ENCODE measurements at regions not wholly inside any gene's neighbourhood (a gene's known extent, or its start where the extent isn't known, plus 50 kb on each side); places are given as distances from the start of the nearest gene placed in this dataset.

DNA sequence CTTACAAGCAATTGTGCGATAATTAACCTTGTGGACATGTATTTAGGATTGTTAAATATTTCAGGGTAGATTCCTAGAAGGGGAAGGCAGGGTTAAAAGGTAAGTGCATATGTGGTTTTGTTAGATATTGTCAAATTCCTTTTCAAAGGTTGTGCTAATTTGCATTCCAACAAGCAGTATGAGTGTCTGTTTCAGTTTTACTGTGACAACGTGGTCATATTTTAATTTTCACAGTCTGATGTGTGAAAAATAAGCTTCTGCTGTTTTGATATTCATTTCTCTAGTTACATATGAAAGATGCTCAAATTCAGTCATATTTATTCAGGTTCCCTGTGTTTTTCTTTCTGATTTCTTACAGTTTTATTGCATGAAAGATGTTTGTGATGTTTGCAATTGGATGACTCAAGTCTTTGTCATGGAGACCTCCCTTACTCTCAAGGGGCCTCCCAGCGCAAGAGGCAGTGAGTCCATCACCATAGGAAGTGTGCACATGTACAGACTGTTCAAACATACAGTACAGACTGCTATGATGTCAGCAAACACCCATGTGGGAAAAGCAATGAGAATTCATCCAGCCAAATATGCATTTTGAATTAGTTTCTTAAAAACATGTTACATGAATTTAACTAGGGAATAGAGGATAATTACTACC is 310.8 kb downstream of the GALR1 start:
- intact Hi-C loops (cut with DNase I) = no loop called here
- no peak for DNase-seq

DNA sequence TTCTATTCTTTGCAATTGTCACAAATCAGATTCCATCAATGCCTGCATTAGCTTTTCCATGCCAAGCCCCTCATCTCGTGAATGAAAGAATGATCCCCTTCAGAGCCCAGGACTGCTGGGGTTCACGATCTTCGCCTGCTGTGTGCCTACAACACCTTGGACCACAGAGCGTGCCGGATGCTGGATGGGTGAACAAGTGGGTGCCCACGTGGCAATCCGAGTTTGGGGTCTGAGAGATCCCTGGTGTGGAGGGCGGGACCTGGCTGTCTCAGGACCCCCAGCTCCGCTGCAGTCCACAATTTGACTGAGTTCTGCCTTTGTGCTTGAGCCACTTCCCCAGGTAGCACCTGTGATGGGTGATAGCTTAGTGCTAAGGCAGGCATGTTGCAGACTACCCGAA is 317.0 kb downstream of the GALR1 start:
- intact Hi-C loops (cut with DNase I) = no loop called here
- DNase-seq = peak in 1 of 10 donors; percentile 78

DNA sequence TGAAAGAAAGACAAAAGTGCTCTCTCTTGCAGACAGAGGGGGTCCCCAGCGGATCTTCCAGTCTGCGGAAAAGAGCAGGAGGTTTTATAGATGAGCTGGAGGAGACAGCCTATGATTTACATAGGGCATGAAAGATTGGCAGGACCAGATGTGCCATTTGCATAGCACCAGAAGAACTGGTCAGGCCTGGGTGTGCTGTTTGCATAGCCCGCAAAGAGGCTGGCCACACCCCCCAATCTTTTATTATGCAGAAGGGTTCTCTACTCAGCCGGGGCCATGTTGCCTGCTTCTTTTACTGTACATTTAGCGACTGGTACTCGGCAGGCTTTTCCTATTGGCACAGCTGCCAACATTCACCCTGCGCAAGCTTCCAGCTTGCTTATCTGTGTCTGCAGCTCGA is 317.6 kb downstream of the GALR1 start:
- no peak for DNase-seq
- intact Hi-C loops (cut with DNase I) = no loop called here

DNA sequence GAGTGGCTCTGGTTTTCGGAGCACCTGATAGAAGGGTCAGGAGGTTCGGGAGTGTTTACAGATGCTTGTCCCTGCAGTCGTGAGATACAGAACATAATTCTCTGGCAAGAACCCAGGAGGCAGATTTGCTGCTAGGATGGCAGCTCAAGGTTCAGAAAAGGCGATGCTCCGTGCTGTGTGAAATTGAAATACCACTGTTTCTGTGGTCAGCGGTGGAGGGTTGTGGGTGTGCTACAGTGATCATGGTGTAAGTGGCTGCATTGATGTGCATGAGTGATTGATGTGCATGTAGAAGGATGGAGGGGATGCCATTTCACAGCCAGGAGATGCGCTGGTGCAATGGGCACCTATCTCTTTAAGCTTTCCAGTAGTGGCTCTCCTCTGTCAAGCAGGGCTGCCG is 322.1 kb downstream of the GALR1 start:
- no peak for DNase-seq
- intact Hi-C loops (cut with DNase I) = no loop called here

DNA sequence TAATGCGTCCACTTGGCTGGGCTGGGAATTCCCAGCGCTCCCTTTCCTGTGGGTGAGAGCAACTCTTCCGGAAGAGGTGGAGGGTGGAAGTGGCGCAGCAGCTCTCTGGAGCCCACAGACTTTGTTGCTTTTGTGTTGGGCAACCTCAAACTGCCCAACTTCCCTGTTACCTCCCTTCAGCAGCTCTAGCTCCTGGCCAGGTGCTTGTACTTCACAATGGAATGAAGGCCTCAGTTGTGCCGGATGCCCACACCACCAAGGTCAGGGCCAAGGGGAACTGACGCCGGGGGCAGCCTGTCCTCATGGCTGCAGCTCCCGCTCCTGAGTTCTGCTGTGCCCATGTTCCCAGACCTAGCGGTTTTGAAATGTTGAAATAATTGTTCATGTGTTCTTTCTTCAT is 322.9 kb downstream of the GALR1 start:
- DNase-seq = no peak
- intact Hi-C loops (cut with DNase I) = no loop called here

DNA sequence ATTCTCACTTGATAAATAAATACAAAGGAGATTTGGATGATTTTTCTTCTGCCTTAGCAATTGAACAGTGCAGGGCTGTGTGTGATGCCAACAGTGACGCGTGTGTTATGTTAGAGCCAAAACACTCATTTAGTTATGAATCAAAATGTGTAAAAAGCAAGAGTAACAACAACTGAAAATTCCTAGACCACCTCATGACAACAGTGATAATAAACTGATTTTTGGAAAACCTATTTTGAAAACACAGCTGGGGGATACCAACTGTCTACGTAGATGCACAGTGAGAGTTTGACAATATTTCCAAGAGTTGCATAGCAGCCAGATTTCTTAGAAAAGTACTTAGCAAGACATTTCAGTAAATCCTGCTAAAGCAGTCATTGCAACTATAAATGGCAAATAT is 323.9 kb downstream of the GALR1 start:
- no peak for DNase-seq
- intact Hi-C loops (cut with DNase I) = no loop called here

DNA sequence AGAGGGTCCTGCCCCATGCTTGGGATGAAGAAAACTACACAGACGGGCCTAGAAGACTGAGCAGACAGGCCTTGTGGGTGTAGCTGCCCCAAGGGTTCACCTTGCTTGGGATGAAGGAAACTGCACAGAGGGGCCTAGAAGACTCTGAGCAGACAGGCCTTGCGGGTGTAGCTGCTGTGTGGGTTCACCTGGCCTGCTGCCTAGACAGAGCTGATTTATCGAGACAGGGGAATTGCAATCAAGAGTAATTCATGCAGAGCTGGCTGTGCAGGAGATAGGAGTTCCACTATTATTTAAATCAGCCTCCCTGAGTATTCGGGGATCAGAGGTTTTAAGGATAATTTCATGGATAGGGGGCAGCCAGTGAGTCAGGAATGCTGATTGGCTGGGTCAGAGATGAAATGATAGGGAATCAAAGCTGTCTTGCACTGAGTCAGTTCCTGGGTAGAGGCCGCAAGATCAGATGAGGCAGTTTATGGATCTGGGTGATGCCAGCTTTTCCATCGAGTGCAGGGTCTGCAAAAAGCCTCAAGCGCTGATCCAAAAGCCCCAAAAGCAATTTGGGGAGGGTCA is 341.4 kb downstream of the GALR1 start:
- intact Hi-C loops (cut with DNase I) = no loop called here
- peak in 1 of 10 donors; percentile 73 for DNase-seq

DNA sequence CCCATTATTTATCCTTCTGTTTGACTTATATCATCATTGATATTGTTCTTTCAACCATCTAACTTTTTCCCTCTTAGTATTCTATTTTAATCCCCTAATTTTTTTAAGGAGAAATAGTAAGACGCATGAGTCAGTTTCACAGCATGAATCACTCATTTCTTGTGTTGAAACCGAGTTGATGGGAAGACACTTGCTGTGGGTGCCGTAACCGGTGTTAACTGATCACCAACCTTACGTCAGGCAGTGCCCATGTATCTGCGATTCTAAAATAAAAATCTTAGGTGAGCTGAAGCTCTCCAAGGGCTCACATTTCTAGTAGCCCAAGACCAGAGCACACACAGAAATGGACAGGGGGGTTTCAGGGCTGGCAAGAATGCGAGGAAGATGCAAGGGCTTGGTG is 348.1 kb downstream of the GALR1 start:
- intact Hi-C loops (cut with DNase I) = no loop called here
- DNase-seq = no peak

DNA sequence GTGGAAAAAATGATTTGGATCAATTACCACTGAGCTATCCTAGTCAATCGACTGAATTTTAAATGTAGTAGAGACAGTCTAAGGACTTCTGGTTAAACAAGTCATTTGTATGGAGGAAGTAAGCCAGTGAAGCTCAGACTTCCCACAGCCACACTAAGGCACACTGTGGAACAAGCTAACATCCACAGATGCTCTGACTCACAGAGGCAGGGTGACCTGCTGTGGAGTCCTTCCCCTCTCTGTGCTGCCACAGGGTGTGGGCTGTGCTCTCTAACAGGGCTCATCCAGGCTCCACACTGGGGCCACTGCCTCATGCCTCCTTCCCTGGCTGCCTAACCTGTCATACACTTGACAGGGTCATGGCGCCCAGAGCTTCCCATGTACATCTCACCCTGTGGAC is 351.0 kb downstream of the GALR1 start:
- intact Hi-C loops (cut with DNase I) = no loop called here
- no peak for DNase-seq

DNA sequence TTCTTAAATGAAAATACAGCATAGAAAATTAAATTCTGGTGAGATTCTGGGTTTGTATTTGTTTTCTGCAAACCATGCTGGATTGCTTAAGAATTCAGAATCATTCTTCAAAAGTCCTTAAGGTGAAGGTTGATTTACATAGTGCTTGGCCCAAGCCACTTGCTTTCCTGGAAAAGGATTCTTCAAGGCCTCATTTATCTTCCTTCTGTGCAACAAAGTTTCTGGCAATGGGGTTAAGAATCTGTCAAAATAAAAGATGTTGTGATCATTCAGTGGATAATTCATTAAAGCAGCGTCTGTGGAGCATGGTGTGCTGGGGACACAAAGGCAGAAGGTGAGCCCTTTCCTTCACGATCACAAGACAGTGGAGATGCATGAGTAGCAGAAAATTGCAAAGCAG is 351.9 kb downstream of the GALR1 start:
- no peak for DNase-seq
- intact Hi-C loops (cut with DNase I) = no loop called here

DNA sequence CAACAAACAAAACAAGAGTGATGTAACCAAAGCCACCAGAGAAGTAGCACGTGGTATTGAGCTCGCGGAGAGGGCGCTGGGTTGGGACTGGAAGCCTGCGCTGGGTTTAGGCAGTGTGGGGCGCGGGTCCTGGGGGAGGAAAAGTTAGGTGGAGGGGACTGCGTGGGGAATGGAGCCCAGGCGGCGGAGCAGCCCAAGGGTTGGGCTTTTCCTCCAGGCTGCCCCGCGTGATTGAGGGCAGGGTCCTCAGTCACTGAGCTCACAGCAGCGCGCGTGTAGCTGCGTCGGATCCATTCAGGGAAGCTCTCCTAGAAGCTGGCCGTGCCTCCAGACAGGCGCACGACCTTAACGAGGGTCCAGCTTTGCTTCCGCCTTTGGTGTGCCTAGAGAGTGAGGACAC is 357.4 kb downstream of the GALR1 start:
- no peak for DNase-seq

DNA sequence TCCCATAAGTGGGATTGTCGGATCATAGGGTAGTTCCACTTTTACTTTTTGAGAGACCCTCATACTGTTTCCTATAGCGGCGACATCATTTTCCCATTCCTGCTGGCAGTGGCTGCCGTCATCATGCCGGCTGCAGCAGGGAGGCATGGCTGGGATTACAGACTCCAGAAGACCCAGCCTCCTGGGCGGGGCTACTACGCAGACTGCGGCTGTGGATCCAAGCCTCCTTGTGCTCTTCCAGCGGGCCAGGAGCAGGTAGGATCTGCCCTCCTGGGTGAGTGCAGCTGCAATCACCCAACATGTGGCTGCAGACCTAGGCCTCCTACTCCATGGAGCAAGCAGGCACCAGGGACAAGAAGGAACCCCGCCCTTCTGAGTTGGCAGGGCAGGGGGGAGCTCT is 359.2 kb downstream of the GALR1 start:
- intact Hi-C loops (cut with DNase I) = no loop called here
- DNase-seq = no peak

More for the DNA sequence above, 357.4 kb downstream of the GALR1 start:
- intact Hi-C loops (cut with DNase I) = no loop called here

DNA sequence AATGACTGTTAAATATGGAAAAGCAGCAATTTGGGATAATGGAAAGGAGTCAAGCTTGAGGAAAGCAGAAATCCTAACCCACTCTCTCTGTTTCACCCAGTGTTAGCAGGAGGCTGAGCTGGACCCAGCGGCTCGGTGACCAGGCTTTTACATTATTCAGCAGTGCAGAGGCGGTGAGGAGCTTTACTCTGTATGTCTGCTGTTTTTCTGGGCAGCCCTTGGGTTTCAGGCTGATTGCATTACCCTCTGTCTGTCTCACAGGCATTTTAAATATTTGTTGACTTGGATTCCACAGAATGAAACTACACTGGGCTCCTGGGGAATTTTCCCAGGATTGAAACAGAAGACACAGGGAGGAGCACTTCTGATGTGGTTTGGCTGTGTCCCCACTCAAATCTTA is 368.0 kb downstream of the GALR1 start:
- intact Hi-C loops (cut with DNase I) = no loop called here
- no peak for DNase-seq

DNA sequence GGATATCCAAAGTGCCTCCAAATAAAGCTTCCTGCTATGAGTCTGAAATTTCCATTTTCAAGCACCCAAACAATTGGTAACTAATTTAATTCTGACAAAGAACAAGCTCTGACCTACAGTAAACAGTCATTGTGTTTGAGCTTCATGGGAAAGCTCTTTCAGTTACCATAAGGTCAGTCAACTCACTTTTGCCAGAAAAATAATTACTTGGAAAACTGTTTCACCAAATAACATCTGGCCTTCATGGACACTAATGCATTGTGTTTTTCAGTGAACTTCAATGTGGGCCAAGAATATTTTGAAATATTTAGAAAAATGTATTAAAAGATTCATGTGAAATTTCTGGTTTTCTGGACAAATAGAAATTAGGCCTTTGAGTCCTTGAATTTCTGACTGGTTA is 369.9 kb downstream of the GALR1 start:
- intact Hi-C loops (cut with DNase I) = no loop called here
- no peak for DNase-seq

DNA sequence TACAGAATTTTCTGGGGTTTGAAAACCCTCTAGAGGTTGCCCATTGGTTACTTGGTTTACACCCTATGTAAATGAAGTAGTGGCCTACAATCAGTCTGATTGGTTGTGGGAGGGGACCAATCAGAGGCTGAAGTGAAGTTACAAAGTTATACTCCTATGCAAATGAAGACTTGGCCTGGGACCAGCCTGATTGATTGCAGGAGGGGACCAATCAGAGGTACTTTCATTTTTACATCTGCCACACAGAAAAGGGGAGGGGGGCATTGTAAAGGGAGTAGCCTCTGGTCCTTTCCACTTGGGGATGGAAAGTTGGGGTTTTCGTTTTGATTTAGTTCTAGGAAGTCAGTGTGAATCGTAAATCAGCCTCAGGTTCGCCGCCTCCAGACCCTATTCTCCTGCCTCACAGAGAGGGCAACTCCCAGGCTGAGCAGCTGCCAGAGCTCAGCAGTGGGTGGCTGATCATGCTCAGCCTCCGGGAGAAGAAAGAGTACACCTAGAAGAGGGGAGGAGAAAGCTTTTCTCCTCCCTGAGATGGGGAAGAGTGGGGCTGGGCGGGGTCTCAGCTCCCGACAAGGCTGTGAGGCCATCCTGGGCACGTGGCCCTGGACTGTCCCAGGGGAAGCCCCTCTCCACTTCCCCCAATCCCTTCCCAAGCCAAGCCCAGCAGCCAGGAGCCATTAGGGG is 372.5 kb downstream of the GALR1 start:
- DNase-seq = no peak
- intact Hi-C loops (cut with DNase I) = no loop called here

DNA sequence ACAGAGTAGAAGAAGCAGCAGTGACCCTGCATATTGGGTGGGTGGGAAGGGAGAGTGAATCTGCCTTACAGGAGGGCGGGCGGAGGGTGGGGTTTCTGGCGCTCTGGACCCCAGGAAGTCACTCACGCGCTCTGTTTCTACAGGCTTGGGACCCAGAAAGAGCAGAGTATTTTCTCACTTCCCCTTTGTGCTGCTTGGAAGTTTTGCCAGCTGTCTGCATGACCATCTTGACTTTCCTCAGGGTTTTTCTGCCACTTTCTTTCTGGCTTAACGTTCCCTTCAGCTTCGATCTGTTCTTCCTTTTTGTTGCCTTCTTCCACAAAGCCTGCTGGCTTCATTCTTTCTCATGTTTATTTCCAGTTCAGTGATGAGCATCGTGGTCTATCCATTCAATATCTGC is 383.1 kb downstream of the GALR1 start:
- no peak for DNase-seq
- intact Hi-C loops (cut with DNase I) = no loop called here

DNA sequence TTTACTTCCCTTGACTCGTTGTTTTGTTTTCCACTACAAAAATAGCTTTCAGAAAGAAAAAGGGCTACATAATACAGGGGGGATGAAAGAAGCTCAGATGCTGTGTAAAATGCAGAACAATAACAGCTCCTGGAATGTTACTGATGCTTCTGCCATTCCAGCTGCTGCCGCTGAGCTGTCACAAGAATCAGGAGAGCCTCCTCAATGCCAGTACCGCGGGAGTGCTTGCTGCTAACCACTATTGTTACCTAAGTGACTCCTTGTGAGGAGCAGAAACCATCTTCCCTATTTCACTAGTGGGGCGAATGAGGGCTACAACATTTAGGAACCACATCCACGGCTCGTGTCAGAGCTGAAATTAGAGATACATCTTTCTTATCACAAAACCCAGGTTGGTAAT is 384.8 kb downstream of the GALR1 start:
- intact Hi-C loops (cut with DNase I) = no loop called here
- DNase-seq = no peak

DNA sequence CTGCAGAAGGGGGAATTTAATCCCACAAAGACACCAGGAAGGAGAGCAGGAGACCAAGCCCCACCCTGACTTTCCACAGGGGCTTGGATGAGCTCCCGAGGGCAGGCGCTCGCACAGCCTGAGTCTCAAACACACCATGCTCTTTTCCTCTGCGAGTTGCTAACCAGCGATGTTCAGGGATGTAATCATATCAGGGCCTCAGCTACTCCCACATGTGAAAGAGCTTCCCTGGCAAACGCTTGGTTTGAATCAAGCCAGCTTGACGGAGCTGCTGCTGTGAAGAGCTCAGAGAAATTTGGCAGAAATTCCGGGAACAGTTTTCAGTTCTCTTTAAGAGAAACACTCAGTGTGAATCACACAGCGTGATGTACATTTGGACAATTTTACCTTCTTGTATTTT is 385.8 kb downstream of the GALR1 start:
- intact Hi-C loops (cut with DNase I) = no loop called here
- DNase-seq = peak in 7 of 10 donors; percentile 25 to 93 (median 51)

DNA sequence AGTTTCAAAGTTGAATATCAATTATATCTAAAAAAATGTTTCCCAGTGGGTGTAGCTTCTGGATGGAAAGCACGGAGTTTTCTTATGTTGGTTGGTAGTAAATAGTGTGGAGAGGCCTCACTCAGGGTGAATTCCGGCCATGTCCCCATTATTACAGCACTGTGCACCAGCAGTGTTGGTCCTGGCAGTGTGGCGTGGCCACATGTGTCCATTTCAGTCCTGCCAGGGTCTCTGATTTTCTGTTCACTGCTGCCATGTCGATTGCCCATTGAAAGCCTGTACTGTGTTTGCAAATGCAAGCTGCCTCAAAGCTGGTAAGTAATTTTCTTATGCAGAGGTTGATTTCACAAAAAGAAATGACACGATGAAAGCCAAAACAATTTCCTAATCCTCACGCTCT is 386.2 kb downstream of the GALR1 start:
- no peak for DNase-seq
- intact Hi-C loops (cut with DNase I) = no loop called here

DNA sequence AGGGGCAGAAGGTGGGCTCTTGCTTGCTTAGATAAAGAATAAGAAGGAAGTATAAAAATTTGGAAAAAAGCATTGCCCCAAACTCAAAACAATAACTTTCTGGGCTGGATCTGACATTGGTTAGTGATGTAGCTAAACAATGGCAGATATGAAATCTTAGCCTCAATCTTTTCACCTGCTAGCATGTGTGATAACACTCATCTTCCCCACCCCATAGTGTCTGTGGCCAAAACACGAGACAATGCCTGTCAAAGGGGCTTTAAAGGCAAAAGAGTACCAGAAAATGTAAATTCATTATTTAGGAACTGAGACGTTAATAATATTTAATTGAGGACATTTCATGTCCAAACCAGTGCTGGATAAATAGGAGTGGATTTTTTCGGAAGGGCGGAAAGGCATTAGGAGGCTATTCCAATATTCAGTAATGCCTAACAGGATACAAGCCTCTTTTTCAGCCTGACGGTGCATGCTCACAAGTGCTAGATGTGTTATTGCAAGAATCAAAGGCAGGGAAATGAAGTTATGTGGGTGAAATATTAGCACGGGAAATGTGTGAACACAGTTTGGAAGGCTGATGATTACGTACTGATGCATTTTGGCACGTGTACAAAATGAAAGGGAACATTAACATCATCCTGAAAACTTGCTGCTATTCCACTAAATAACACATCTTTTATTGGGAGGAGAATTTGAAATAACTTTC is 395.7 kb downstream of the GALR1 start:
- DNase-seq = no peak
- intact Hi-C loops (cut with DNase I) = no loop called here

DNA sequence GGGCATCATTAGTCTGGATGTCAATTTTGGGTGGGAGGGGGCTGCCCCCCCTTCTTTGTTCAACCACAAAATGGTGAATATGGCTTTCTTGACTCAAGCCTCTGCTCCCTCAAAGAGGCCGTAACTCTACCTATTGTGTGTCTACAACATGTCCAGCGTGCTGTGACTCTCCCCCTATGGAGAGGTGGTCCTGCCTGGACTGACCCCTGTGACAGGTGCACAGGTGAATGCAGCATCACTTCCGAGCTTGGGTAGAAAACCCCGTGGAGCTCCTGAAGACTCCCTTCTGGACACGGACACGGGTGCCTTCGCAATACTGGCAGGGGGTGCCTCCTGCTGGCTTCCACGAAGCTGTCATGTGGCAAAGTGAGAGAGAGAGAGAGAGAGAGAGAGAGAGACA is 397.8 kb downstream of the GALR1 start:
- intact Hi-C loops (cut with DNase I) = no loop called here
- DNase-seq = peak in 1 of 10 donors; percentile 30

DNA sequence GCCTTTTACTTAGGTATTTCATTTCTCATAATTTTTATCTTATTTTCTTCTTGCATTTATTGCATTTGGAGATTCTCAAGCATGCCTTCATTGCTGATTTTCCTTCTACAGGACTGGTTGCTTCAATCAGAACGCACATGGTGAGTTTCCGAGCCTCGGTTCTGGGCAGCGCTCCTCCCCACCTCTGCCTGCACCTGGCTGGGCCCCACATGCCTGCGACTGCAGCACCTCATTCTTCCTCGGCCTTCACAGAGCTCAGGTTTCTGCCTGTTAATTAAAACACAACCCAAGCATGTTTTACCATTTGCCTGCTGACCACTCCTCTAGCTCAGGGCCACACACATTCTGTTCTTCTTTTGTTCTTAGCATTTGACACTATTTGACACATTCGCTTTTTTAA is 398.8 kb downstream of the GALR1 start:
- intact Hi-C loops (cut with DNase I) = no loop called here
- peak in 1 of 10 donors; percentile 50 for DNase-seq

All from posterior cingulate gyrus (tissue), 11 donors.